Liver (tissue), 8 donors: ENCODE measurements at regions not wholly inside any gene's neighbourhood (a gene's known extent, or its start where the extent isn't known, plus 50 kb on each side); places are given as distances from the start of the nearest gene placed in this dataset.

Experiments used
- DNase-seq: peaks from one replicate; pipeline ENCODE4 v3.0.0-alpha.2; 2017; ENCODE audit warnings: low spot score
- H3K27ac ChIP-seq, 2 donors: one replicate each; pipeline ENCODE4 v1.7.0; 2013; ENCODE audit warnings: inconsistent platforms in 2 of 2, low read length in 2 of 2, control low read depth in 1 of 2, low read depth in 1 of 2, mild to moderate bottlenecking in 1 of 2
- H3K27me3 ChIP-seq, 4 donors: one replicate each; pipeline versions ENCODE4 v1.6.1 to v1.7.0; 2013; ENCODE audit warnings: low read length in 3 of 4, inconsistent platforms in 1 of 4, mild to moderate bottlenecking in 1 of 4, moderate library complexity in 1 of 4; ENCODE audit not compliant: control insufficient read depth in 4 of 4, insufficient read depth in 4 of 4
- H3K36me3 ChIP-seq, 4 donors: one replicate each; pipeline versions ENCODE4 v1.6.1 to v1.7.0; 2013; ENCODE audit warnings: low read length in 3 of 4, mild to moderate bottlenecking in 3 of 4, low read depth in 1 of 4, moderate library complexity in 1 of 4; ENCODE audit not compliant: control insufficient read depth in 4 of 4, insufficient read depth in 3 of 4
- H3K4me1 ChIP-seq, 4 donors: one replicate each; pipeline versions ENCODE4 v1.6.1 to v1.7.0; 2013; ENCODE audit warnings: low read length in 3 of 4, mild to moderate bottlenecking in 3 of 4, moderate library complexity in 1 of 4; ENCODE audit not compliant: control insufficient read depth in 4 of 4, insufficient read depth in 4 of 4
- H3K4me3 ChIP-seq, 3 donors: one replicate each; pipeline versions ENCODE4 v1.6.1 to v1.7.0; 2013; ENCODE audit warnings: low read length in 3 of 3, control low read depth in 1 of 3, low read depth in 1 of 3, mild to moderate bottlenecking in 1 of 3
- H3K9ac ChIP-seq, 2 donors: one replicate each; pipeline ENCODE4 v1.7.0; 2013; ENCODE audit warnings: low read length in 2 of 2, mild to moderate bottlenecking in 2 of 2, moderate library complexity in 2 of 2, control low read depth in 1 of 2, low read depth in 1 of 2
- H3K9me3 ChIP-seq, 4 donors: one replicate each; pipeline versions ENCODE4 v1.6.1 to v1.7.0; 2013; ENCODE audit warnings: low read length in 3 of 4; ENCODE audit not compliant: control insufficient read depth in 4 of 4
- EGR1 ChIP-seq, 2 donors: IDR thresholded peaks; 2 replicates each; pipeline ENCODE4 v1.6.1; 2016 to 2018; ENCODE audit warnings: antibody characterized with exemption in 2 of 2, low read depth in 2 of 2
- FOXA1 ChIP-seq: IDR thresholded peaks from 2 replicates; pipeline ENCODE4 v1.6.1; 2016; ENCODE audit warnings: antibody characterized with exemption
- GABPA ChIP-seq, 2 donors: IDR thresholded peaks in 1 of 2; conservative IDR thresholded peaks in 1 of 2; 2 replicates each; pipeline ENCODE4 v1.6.1; 2016; ENCODE audit warnings: antibody characterized with exemption in 2 of 2, mild to moderate bottlenecking in 1 of 2, moderate library complexity in 1 of 2
- HNF4A ChIP-seq, 2 donors: conservative IDR thresholded peaks; 2 replicates each; pipeline ENCODE4 v1.6.1; 2016; ENCODE audit warnings: antibody characterized with exemption in 2 of 2, mild to moderate bottlenecking in 2 of 2
- HNF4G ChIP-seq: IDR thresholded peaks from 2 replicates; pipeline ENCODE4 v1.6.1; 2016; ENCODE audit warnings: antibody characterized with exemption
- JUND ChIP-seq, 2 donors: IDR thresholded peaks; 2 replicates each; pipeline ENCODE4 v1.6.1; 2016; ENCODE audit warnings: antibody characterized with exemption in 2 of 2
- NR2F2 ChIP-seq: IDR thresholded peaks from 2 replicates; pipeline ENCODE4 v1.6.1; 2016; ENCODE audit warnings: antibody characterized with exemption
- RAD21 ChIP-seq, 2 donors: IDR thresholded peaks; 2 replicates each; pipeline ENCODE4 v1.6.1; 2016; ENCODE audit warnings: antibody characterized with exemption in 2 of 2, mild to moderate bottlenecking in 2 of 2
- SP1 ChIP-seq: IDR thresholded peaks from 2 replicates; pipeline ENCODE4 v1.6.1; 2018; ENCODE audit warnings: antibody characterized with exemption, mild to moderate bottlenecking
- TAF1 ChIP-seq: conservative IDR thresholded peaks from 2 replicates; pipeline ENCODE4 v1.6.1; 2016; ENCODE audit warnings: antibody characterized with exemption, mild to moderate bottlenecking
- YY1 ChIP-seq: IDR thresholded peaks from 2 replicates; pipeline ENCODE4 v1.6.1; 2016; ENCODE audit warnings: antibody characterized with exemption, mild to moderate bottlenecking
- WGBS: extraction: QIAGEN DNeasy Blood & Tissue Kit; methylation state at CpG from one replicate; pipeline ENCODE4 v1.1.7; 2013; 5-methylcytosine and 5-hydroxymethylcytosine counted together
- TF ChIP-seq, protein P1 (sequence below): fragments of 150-350 bp; IDR thresholded peaks from 2 replicates; pipeline ENCODE4 v1.5.1; 2017; ENCODE audit warnings: improper control_type of control experiment, low read depth, low read length; ENCODE audit not compliant: missing input control
- TF ChIP-seq, protein P2 (sequence below): IDR thresholded peaks from 2 replicates; pipeline ENCODE4 v1.6.1; 2016; ENCODE audit warnings: antibody characterized with exemption
- TF ChIP-seq, protein P3 (sequence below): IDR thresholded peaks from 2 replicates; pipeline ENCODE4 v1.6.1; 2016; ENCODE audit warnings: antibody characterized with exemption
- donor health status: healthy.
- donor health status: healthy.
- donor health status: healthy.
- donor health status: healthy.
- donor health status: healthy.

DNA sequence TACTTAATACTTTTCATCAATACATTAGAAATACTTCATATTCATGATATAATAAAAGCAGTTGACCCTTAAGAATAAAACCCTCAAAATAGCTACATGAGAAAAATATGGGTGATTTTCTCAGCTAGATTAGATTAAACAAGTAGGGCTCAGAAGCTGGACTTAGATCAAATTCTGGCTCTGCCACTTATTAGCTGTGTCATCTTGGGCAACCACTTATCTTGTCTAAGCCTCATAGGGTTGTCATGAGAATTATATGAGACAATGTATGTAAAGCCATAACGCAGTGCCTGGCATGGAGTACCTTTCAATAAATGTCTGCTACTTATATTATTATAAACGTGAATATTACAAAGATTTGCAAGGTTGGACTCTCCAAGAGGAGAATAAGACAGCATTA lies 84.3 kb upstream of the PGRMC2 start:
- Histone ChIP-seq H3K36me3 (no peaks in the 10 kb centered on the region), H3K9me3 (peaks cover 0 to 2% (median 0%) of the 10 kb centered on the region in 4 donors), H3K9ac (no peak overlapping the region), H3K4me3 (no peak overlapping the region), H3K27me3 (no peaks in the 10 kb centered on the region), H3K4me1 (no peaks in the 10 kb centered on the region), H3K27ac (no peak overlapping the region)
- TF ChIP-seq, protein P1, sequence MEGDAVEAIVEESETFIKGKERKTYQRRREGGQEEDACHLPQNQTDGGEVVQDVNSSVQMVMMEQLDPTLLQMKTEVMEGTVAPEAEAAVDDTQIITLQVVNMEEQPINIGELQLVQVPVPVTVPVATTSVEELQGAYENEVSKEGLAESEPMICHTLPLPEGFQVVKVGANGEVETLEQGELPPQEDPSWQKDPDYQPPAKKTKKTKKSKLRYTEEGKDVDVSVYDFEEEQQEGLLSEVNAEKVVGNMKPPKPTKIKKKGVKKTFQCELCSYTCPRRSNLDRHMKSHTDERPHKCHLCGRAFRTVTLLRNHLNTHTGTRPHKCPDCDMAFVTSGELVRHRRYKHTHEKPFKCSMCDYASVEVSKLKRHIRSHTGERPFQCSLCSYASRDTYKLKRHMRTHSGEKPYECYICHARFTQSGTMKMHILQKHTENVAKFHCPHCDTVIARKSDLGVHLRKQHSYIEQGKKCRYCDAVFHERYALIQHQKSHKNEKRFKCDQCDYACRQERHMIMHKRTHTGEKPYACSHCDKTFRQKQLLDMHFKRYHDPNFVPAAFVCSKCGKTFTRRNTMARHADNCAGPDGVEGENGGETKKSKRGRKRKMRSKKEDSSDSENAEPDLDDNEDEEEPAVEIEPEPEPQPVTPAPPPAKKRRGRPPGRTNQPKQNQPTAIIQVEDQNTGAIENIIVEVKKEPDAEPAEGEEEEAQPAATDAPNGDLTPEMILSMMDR, result no peak
- TF ChIP-seq HNF4G (no peak), SP1 (no peak), TAF1 (no peak)
- TF ChIP-seq, protein P2, sequence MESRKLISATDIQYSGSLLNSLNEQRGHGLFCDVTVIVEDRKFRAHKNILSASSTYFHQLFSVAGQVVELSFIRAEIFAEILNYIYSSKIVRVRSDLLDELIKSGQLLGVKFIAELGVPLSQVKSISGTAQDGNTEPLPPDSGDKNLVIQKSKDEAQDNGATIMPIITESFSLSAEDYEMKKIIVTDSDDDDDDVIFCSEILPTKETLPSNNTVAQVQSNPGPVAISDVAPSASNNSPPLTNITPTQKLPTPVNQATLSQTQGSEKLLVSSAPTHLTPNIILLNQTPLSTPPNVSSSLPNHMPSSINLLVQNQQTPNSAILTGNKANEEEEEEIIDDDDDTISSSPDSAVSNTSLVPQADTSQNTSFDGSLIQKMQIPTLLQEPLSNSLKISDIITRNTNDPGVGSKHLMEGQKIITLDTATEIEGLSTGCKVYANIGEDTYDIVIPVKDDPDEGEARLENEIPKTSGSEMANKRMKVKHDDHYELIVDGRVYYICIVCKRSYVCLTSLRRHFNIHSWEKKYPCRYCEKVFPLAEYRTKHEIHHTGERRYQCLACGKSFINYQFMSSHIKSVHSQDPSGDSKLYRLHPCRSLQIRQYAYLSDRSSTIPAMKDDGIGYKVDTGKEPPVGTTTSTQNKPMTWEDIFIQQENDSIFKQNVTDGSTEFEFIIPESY, result no peak
- no peak for DNase-seq
- 94% methylated on average over 2 of the region's 2 CpGs for WGBS

DNA sequence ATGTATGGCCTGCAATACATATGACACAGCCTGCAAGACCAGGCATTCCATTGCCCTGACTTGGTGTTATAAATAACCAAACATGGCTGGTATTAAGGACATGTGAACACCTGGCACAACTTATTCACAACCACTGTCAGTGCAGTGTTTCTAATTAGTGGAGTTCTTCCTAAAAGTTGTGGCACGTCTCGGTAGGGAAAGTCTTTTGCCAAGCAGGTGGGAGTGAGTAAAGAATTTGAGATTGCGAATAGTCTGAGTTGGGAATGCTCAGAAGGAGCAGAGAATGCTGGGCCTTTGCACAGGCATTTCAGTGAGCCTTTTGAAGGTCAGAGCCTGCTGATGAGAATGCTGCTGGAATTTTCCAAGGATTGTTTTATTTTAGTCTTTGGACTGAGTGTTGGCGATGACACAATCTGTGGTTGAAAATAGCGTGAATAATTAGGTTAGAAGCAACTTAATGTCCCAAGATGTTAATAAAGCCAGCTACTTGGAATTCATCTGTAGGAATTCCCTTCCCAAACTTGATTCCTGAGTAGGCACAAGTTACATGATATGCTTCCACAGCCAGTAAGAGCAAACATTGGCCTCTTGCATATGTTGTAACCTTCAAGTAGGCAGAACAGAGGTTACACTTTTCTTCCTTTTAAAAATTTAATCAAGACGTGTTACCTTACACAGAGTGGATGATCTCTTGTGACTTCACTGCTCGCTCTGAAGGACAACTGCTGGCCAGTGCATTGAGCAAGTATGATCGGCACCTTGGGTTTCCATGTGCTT lies 83.6 kb upstream of the PGRMC2 start:
- H3K9ac ChIP-seq, result no peak overlapping the region
- TF ChIP-seq, protein P1, result no peak
- TF ChIP-seq NR2F2, result no peak
- TF ChIP-seq HNF4A (conservative IDR thresholded peaks at IDR 0.05), result no peak
- no peak for TF ChIP-seq JUND (IDR thresholded peaks at IDR 0.05)
- TF ChIP-seq FOXA1, result no peak
- no peak for TF ChIP-seq SP1
- TF ChIP-seq, protein P3, sequence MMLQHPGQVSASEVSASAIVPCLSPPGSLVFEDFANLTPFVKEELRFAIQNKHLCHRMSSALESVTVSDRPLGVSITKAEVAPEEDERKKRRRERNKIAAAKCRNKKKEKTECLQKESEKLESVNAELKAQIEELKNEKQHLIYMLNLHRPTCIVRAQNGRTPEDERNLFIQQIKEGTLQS, result no peak
- TF ChIP-seq RAD21 (IDR thresholded peaks at IDR 0.05), result no peak
- TF ChIP-seq YY1, result no peak
- no peak for TF ChIP-seq EGR1 (IDR thresholded peaks at IDR 0.05; ENCODE audit: low read depth in 2 of 2)
- no peak for TF ChIP-seq GABPA (IDR thresholded peaks at IDR 0.05 in 1 of 2, conservative IDR thresholded peaks at IDR 0.05 in 1 of 2)
- H3K4me3 ChIP-seq, result no peak overlapping the region
- WGBS, result 91% methylated on average over 8 of the region's 8 CpGs
- no peaks in the 10 kb centered on the region for H3K4me1 ChIP-seq
- H3K9me3 ChIP-seq, result no peaks in the 10 kb centered on the region
- no peak overlapping the region for H3K27ac ChIP-seq
- no peaks in the 10 kb centered on the region for H3K36me3 ChIP-seq
- DNase-seq, result no peak
- no peaks in the 10 kb centered on the region for H3K27me3 ChIP-seq
